Naive thymus-derived CD4-positive, alpha-beta T cell (primary cell): ENCODE measurements at regions not wholly inside any gene's neighbourhood (a gene's known extent, or its start where the extent isn't known, plus 50 kb on each side); places are given as distances from the start of the nearest gene placed in this dataset.

Source experiments
- ATAC-seq: fragments of 150-1000 bp; cut with Tn5 transposase; 2 replicates; pipeline ENCODE4 v1.10.0; 2021; ENCODE audit warnings: mild to moderate bottlenecking, moderate library complexity
- CTCF ChIA-PET: fragments of 350-600 bp; sonication (Branson Sonifier 250); formaldehyde crosslinking; loops from one replicate; lab custom pipeline; 2021; ENCODE audit warnings: antibody characterized with exemption; lab: Charles Lee
- POLR2A ChIA-PET: fragments of 350-600 bp; sonication (Branson Sonifier 250); formaldehyde crosslinking; loops from one replicate; lab custom pipeline; 2021; ENCODE audit warnings: antibody characterized with exemption, inconsistent platforms; lab: Charles Lee
- DNase-seq, 9 donors: peaks; one replicate each; pipeline versions ENCODE4 v3.0.0 to v3.0.0-alpha.2; 2020 to 2022; ENCODE audit warnings: mixed read lengths in 1 of 9
- H3K27ac ChIP-seq: one replicate; pipeline ENCODE4 v1.7.0; 2013; ENCODE audit warnings: mild to moderate bottlenecking, low read depth, low read length, moderate library complexity
- H3K27me3 ChIP-seq, 2 donors: one replicate each; pipeline ENCODE4 v1.7.0; 2013; ENCODE audit warnings: low read length in 2 of 2, mild to moderate bottlenecking in 2 of 2, moderate library complexity in 2 of 2; ENCODE audit not compliant: control insufficient read depth in 2 of 2, insufficient read depth in 2 of 2
- H3K36me3 ChIP-seq, 3 experiments: 1 replicate in 2 of 3; 2 replicates in 1 of 3; pipeline ENCODE4 v1.7.0; 2013; ENCODE audit warnings: low read length in 3 of 3, mild to moderate bottlenecking in 3 of 3, moderate library complexity in 1 of 3; ENCODE audit not compliant: insufficient read depth in 3 of 3, control insufficient read depth in 2 of 3
- H3K4me1 ChIP-seq, 2 donors: one replicate each; pipeline ENCODE4 v1.7.0; 2013; ENCODE audit warnings: low read length in 2 of 2, mild to moderate bottlenecking in 2 of 2, moderate library complexity in 1 of 2; ENCODE audit not compliant: control insufficient read depth in 2 of 2, insufficient read depth in 2 of 2
- H3K4me3 ChIP-seq: 2 replicates; pipeline ENCODE4 v1.7.0; 2013; ENCODE audit warnings: mild to moderate bottlenecking, low read length
- H3K9me3 ChIP-seq, 3 experiments: 1 replicate in 2 of 3; 2 replicates in 1 of 3; pipeline ENCODE4 v1.7.0; 2013; ENCODE audit warnings: low read length in 3 of 3; ENCODE audit not compliant: control insufficient read depth in 2 of 3
- H3K27ac Mint-ChIP-seq, 9 donors: one replicate each; pipeline ENCODE4 v1.8.0; 2020 to 2022; ENCODE audit warnings: mixed read lengths in 9 of 9, mild to moderate bottlenecking in 8 of 9, moderate library complexity in 5 of 9, inconsistent platforms in 2 of 9
- H3K27me3 Mint-ChIP-seq, 5 donors: one replicate each; pipeline ENCODE4 v1.8.0; 2021 to 2022; ENCODE audit warnings: mixed read lengths in 5 of 5, mild to moderate bottlenecking in 1 of 5
- H3K36me3 Mint-ChIP-seq, 5 donors: one replicate each; pipeline ENCODE4 v1.8.0; 2020 to 2022; ENCODE audit warnings: mixed read lengths in 5 of 5, mild to moderate bottlenecking in 3 of 5, inconsistent platforms in 1 of 5
- H3K4me1 Mint-ChIP-seq, 7 donors: one replicate each; pipeline ENCODE4 v1.8.0; 2020 to 2022; ENCODE audit warnings: mixed read lengths in 7 of 7, mild to moderate bottlenecking in 3 of 7, inconsistent platforms in 1 of 7
- H3K4me3 Mint-ChIP-seq, 10 donors: one replicate each; pipeline ENCODE4 v1.8.0; 2020 to 2022; ENCODE audit warnings: mild to moderate bottlenecking in 10 of 10, mixed read lengths in 10 of 10, moderate library complexity in 6 of 10, inconsistent platforms in 2 of 10
- H3K9me3 Mint-ChIP-seq, 11 donors: one replicate each; pipeline ENCODE4 v1.8.0; 2020 to 2022; ENCODE audit warnings: mixed read lengths in 11 of 11, mild to moderate bottlenecking in 4 of 11, inconsistent platforms in 1 of 11, moderate library complexity in 1 of 11
- intact Hi-C, 2 donors: fragments of 100-400 bp; cut with micrococcal nuclease; formaldehyde crosslinking; loops; one replicate each; pipeline ENCODE4 v1.15.1; 2023

- Histone ChIP-seq H3K27ac (no peak overlapping the region), H3K27me3 (no peaks in the 10 kb centered on the region), H3K4me1 (no peaks in the 10 kb centered on the region), H3K36me3 (no peaks in the 10 kb centered on the region), H3K9me3 (no peaks in the 10 kb centered on the region), H3K4me3 (no peak overlapping the region)
- no peak for ATAC-seq
- DNase-seq = no peak
- Mint-ChIP-seq H3K9me3 (peaks cover 0 to 7% (median 0%) of the 10 kb centered on the region in 11 donors), H3K27ac (no peak overlapping the region), H3K4me3 (no peak overlapping the region), H3K27me3 (no peaks in the 10 kb centered on the region), H3K4me1 (no peaks in the 10 kb centered on the region), H3K36me3 (no peaks in the 10 kb centered on the region)
- CTCF ChIA-PET = no interaction called here
- POLR2A ChIA-PET = no interaction called here
- intact Hi-C loops = no loop called here
Measured at GRCh38 chr6:126475449-126475848, 135.5 kb downstream of the CENPW start.

- Mint-ChIP-seq H3K27ac (no peak overlapping the region), H3K4me3 (no peak overlapping the region), H3K27me3 (no peaks in the 10 kb centered on the region), H3K4me1 (no peaks in the 10 kb centered on the region), H3K36me3 (no peaks in the 10 kb centered on the region), H3K9me3 (no peaks in the 10 kb centered on the region)
- Histone ChIP-seq H3K9me3 (no peaks in the 10 kb centered on the region), H3K4me1 (no peaks in the 10 kb centered on the region), H3K36me3 (no peaks in the 10 kb centered on the region), H3K27me3 (no peaks in the 10 kb centered on the region), H3K27ac (no peak overlapping the region), H3K4me3 (no peak overlapping the region)
- POLR2A ChIA-PET = no interaction called here
- no peak for ATAC-seq
- DNase-seq = no peak
- CTCF ChIA-PET = no interaction called here
- intact Hi-C loops = no loop called here
Measured at GRCh38 chr6:126477678-126478077, 137.8 kb downstream of the CENPW start.

GRCh38 chr6:126480268-126480667, 140.4 kb downstream of the CENPW start:
- Histone ChIP-seq H3K36me3 (no peaks in the 10 kb centered on the region), H3K4me1 (no peaks in the 10 kb centered on the region), H3K27ac (no peak overlapping the region), H3K27me3 (no peaks in the 10 kb centered on the region), H3K4me3 (no peak overlapping the region), H3K9me3 (no peaks in the 10 kb centered on the region)
- no peak overlapping the region for H3K27ac Mint-ChIP-seq
- ChIA-PET POLR2A (no interaction called here), CTCF (no interaction called here)
- DNase-seq (no peak), ATAC-seq (no peak)
- H3K4me3 Mint-ChIP-seq = no peak overlapping the region
- H3K9me3 Mint-ChIP-seq = peaks cover 0 to 2% (median 0%) of the 10 kb centered on the region in 11 donors
- no peaks in the 10 kb centered on the region for H3K27me3 Mint-ChIP-seq
- no peaks in the 10 kb centered on the region for H3K36me3 Mint-ChIP-seq
- H3K4me1 Mint-ChIP-seq = no peaks in the 10 kb centered on the region
- intact Hi-C loops = no loop called here

- intact Hi-C loops = no loop called here
- Mint-ChIP-seq H3K27ac (no peak overlapping the region), H3K4me1 (no peaks in the 10 kb centered on the region), H3K36me3 (no peaks in the 10 kb centered on the region), H3K27me3 (no peaks in the 10 kb centered on the region), H3K4me3 (no peak overlapping the region), H3K9me3 (peaks cover 0 to 2% (median 0%) of the 10 kb centered on the region in 11 donors)
- no peaks in the 10 kb centered on the region for H3K9me3 ChIP-seq
- no peaks in the 10 kb centered on the region for H3K36me3 ChIP-seq
- ChIA-PET POLR2A (no interaction called here), CTCF (no interaction called here)
- H3K4me3 ChIP-seq = no peak overlapping the region
- no peak overlapping the region for H3K27ac ChIP-seq
- no peaks in the 10 kb centered on the region for H3K4me1 ChIP-seq
- ATAC-seq (no peak), DNase-seq (no peak)
- no peaks in the 10 kb centered on the region for H3K27me3 ChIP-seq
Measured at GRCh38 chr6:126481319-126481718, 141.4 kb downstream of the CENPW start.

GRCh38 chr6:126504792-126505191, 164.9 kb downstream of the CENPW start:
- peaks cover 0 to 4% (median 0%) of the 10 kb centered on the region in 5 donors for H3K27me3 Mint-ChIP-seq
- ATAC-seq (no peak), DNase-seq (no peak)
- Histone ChIP-seq H3K9me3 (no peaks in the 10 kb centered on the region), H3K36me3 (no peaks in the 10 kb centered on the region), H3K4me3 (no peak overlapping the region), H3K27me3 (no peaks in the 10 kb centered on the region), H3K4me1 (no peaks in the 10 kb centered on the region), H3K27ac (no peak overlapping the region)
- no peaks in the 10 kb centered on the region for H3K4me1 Mint-ChIP-seq
- peaks cover 0 to 13% (median 5%) of the 10 kb centered on the region in 11 donors for H3K9me3 Mint-ChIP-seq
- intact Hi-C loops = no loop called here
- H3K27ac Mint-ChIP-seq = no peak overlapping the region
- ChIA-PET POLR2A (no interaction called here), CTCF (no interaction called here)
- no peak overlapping the region for H3K4me3 Mint-ChIP-seq
- H3K36me3 Mint-ChIP-seq = no peaks in the 10 kb centered on the region

GRCh38 chr6:126513198-126513597, 173.3 kb downstream of the CENPW start:
- no peaks in the 10 kb centered on the region for H3K27me3 ChIP-seq
- ATAC-seq (no peak), DNase-seq (no peak)
- no peaks in the 10 kb centered on the region for H3K4me1 ChIP-seq
- no peak overlapping the region for H3K4me3 ChIP-seq
- intact Hi-C loops = no loop called here
- H3K36me3 ChIP-seq = no peaks in the 10 kb centered on the region
- Mint-ChIP-seq H3K9me3 (peaks cover 0 to 15% (median 3%) of the 10 kb centered on the region in 11 donors), H3K36me3 (no peaks in the 10 kb centered on the region), H3K4me1 (no peaks in the 10 kb centered on the region), H3K27ac (no peak overlapping the region), H3K27me3 (no peaks in the 10 kb centered on the region), H3K4me3 (no peak overlapping the region)
- POLR2A ChIA-PET = no interaction called here
- no peak overlapping the region for H3K27ac ChIP-seq
- CTCF ChIA-PET = no interaction called here
- no peaks in the 10 kb centered on the region for H3K9me3 ChIP-seq

- CTCF ChIA-PET = no interaction called here
- Mint-ChIP-seq H3K27me3 (no peaks in the 10 kb centered on the region), H3K36me3 (no peaks in the 10 kb centered on the region), H3K4me1 (no peaks in the 10 kb centered on the region), H3K9me3 (peaks cover 0 to 27% (median 4%) of the 10 kb centered on the region in 11 donors), H3K4me3 (no peak overlapping the region), H3K27ac (no peak overlapping the region)
- H3K36me3 ChIP-seq = no peaks in the 10 kb centered on the region
- no peak for ATAC-seq
- H3K4me3 ChIP-seq = no peak overlapping the region
- H3K27ac ChIP-seq = no peak overlapping the region
- H3K9me3 ChIP-seq = no peaks in the 10 kb centered on the region
- intact Hi-C loops = no loop called here
- DNase-seq = no peak
- H3K4me1 ChIP-seq = no peaks in the 10 kb centered on the region
- POLR2A ChIA-PET = no interaction called here
- H3K27me3 ChIP-seq = no peaks in the 10 kb centered on the region
Measured at GRCh38 chr6:126516411-126516810, 176.5 kb downstream of the CENPW start.
